Fibroblast of lung (primary cell): ENCODE measurements at regions not wholly inside any gene's neighbourhood (a gene's known extent, or its start where the extent isn't known, plus 50 kb on each side); places are given as distances from the start of the nearest gene placed in this dataset.

Experiments used
- DNase-seq, 2 donors: peaks; one replicate each; pipeline versions ENCODE4 v3.0.0 to v3.0.0-alpha.2; 2010; ENCODE audit warnings: low read depth in 2 of 2
- H2AFZ ChIP-seq: 2 replicates; pipeline ENCODE4 v1.5.1; 2012; ENCODE audit warnings: low read length, control low read depth, inconsistent platforms
- H3K27ac ChIP-seq: 2 replicates; pipeline ENCODE4 v1.5.1; 2011; ENCODE audit warnings: low read length, control low read depth; ENCODE audit not compliant: insufficient read depth
- H3K27me3 ChIP-seq: 2 replicates; pipeline ENCODE4 v1.5.1; 2011; ENCODE audit warnings: mild to moderate bottlenecking, low read length; ENCODE audit not compliant: control insufficient read depth, insufficient read depth
- H3K36me3 ChIP-seq: 2 replicates; pipeline ENCODE4 v1.5.1; 2011; ENCODE audit warnings: low read length; ENCODE audit not compliant: control insufficient read depth, insufficient read depth
- H3K4me1 ChIP-seq: 2 replicates; pipeline ENCODE4 v1.5.1; 2011; ENCODE audit warnings: low read length; ENCODE audit not compliant: control insufficient read depth, insufficient read depth; ENCODE audit errors: extremely low read depth
- H3K4me2 ChIP-seq: 2 replicates; pipeline ENCODE4 v1.5.1; 2011; ENCODE audit warnings: low read length, control low read depth; ENCODE audit not compliant: insufficient read depth; ENCODE audit errors: extremely low read depth
- H3K4me3 ChIP-seq, 4 experiments: fragments of 200-600 bp in 1 of 4; sonication (generic) in 1 of 4; replicated peaks in 1 of 4; 2 replicates each; pipeline ENCODE4 v1.5.1; 2011 to 2016; ENCODE audit warnings: low read length in 4 of 4, low read depth in 3 of 4, mild to moderate bottlenecking in 3 of 4, control low read depth in 2 of 4, inconsistent platforms in 1 of 4, mixed read lengths in 1 of 4; ENCODE audit not compliant: insufficient read depth in 1 of 4; ENCODE audit errors: control extremely low read depth in 1 of 4
- H3K79me2 ChIP-seq: 2 replicates; pipeline ENCODE4 v1.5.1; 2012; ENCODE audit warnings: mild to moderate bottlenecking, low read length, inconsistent platforms; ENCODE audit not compliant: control insufficient read depth, insufficient read depth
- H3K9ac ChIP-seq: 2 replicates; pipeline ENCODE4 v1.5.1; 2011; ENCODE audit warnings: mild to moderate bottlenecking, low read length, control low read depth; ENCODE audit not compliant: insufficient read depth
- H3K9me3 ChIP-seq: 2 replicates; pipeline ENCODE4 v1.5.1; 2012; ENCODE audit warnings: low read depth, low read length; ENCODE audit not compliant: control insufficient read depth, insufficient read depth
- H4K20me1 ChIP-seq: 2 replicates; pipeline ENCODE4 v1.5.1; 2011; ENCODE audit warnings: low read length; ENCODE audit not compliant: control insufficient read depth, insufficient read depth; ENCODE audit errors: extremely low read depth
- CTCF ChIP-seq, 2 donors: IDR thresholded peaks in 1 of 2; conservative IDR thresholded peaks in 1 of 2; 1 replicate in 1 of 2; 2 replicates in 1 of 2; pipeline ENCODE4 v1.5.1; 2011 to 2012; ENCODE audit warnings: low read length in 2 of 2, control low read depth in 1 of 2, inconsistent platforms in 1 of 2, low read depth in 1 of 2, mild to moderate bottlenecking in 1 of 2
- EZH2 ChIP-seq: IDR thresholded peaks from 2 replicates; pipeline ENCODE4 v1.5.1; 2012; ENCODE audit warnings: low read length, control low read depth, mild to moderate bottlenecking; ENCODE audit errors: missing control alignments

- DNase-seq, result no peak
- no peak overlapping the region for H3K9ac ChIP-seq
- H3K27me3 ChIP-seq, result no peaks in the 10 kb centered on the region
- H3K36me3 ChIP-seq, result no peaks in the 10 kb centered on the region
- no peak for TF ChIP-seq EZH2
- TF ChIP-seq CTCF (conservative IDR thresholded peaks at IDR 0.05 in 1 of 2, IDR thresholded peaks at IDR 0.05 in 1 of 2; ENCODE audit: low read depth in 1 of 2, low read length in 2 of 2), result no peak
- H3K27ac ChIP-seq, result no peak overlapping the region
- no peaks in the 10 kb centered on the region for H3K9me3 ChIP-seq
- H3K4me2 ChIP-seq, result no peak overlapping the region
- no peak overlapping the region for H2AFZ ChIP-seq
- H3K4me3 ChIP-seq, result no peak overlapping the region
- H4K20me1 ChIP-seq, result no peaks in the 10 kb centered on the region
- no peaks in the 10 kb centered on the region for H3K4me1 ChIP-seq
- H3K79me2 ChIP-seq, result no peaks in the 10 kb centered on the region
Observed at GRCh38 chr14:46215801-46216200, 435.8 kb downstream of the RPL10L start.

- Histone ChIP-seq H4K20me1 (no peaks in the 10 kb centered on the region), H3K4me3 (no peak overlapping the region), H3K27me3 (no peaks in the 10 kb centered on the region), H3K79me2 (no peaks in the 10 kb centered on the region), H3K9me3 (no peaks in the 10 kb centered on the region), H3K4me2 (no peak overlapping the region), H3K27ac (no peak overlapping the region), H3K36me3 (no peaks in the 10 kb centered on the region), H3K9ac (no peak overlapping the region), H2AFZ (no peak overlapping the region), H3K4me1 (no peaks in the 10 kb centered on the region)
- DNase-seq, result peak in 1 of 2 donors; percentile 15
- TF ChIP-seq CTCF (conservative IDR thresholded peaks at IDR 0.05 in 1 of 2, IDR thresholded peaks at IDR 0.05 in 1 of 2; ENCODE audit: low read depth in 1 of 2, low read length in 2 of 2) (no peak), EZH2 (no peak)
Observed at GRCh38 chr14:46198676-46199075, 452.9 kb downstream of the RPL10L start.

GRCh38 chr14:46197856-46198255 lies 453.7 kb downstream of the RPL10L start:
- peak in 1 of 2 donors; percentile 45 for DNase-seq
- Histone ChIP-seq H3K9ac (no peak overlapping the region), H4K20me1 (no peaks in the 10 kb centered on the region), H3K27me3 (no peaks in the 10 kb centered on the region), H3K4me3 (no peak overlapping the region), H3K27ac (no peak overlapping the region), H3K4me2 (no peak overlapping the region), H3K4me1 (no peaks in the 10 kb centered on the region), H3K9me3 (no peaks in the 10 kb centered on the region), H3K79me2 (no peaks in the 10 kb centered on the region), H2AFZ (no peak overlapping the region), H3K36me3 (no peaks in the 10 kb centered on the region)
- TF ChIP-seq CTCF (conservative IDR thresholded peaks at IDR 0.05 in 1 of 2, IDR thresholded peaks at IDR 0.05 in 1 of 2; ENCODE audit: low read depth in 1 of 2, low read length in 2 of 2) (no peak), EZH2 (no peak)
